ACC112 (cell line): ENCODE measurements at regions not wholly inside any gene's neighbourhood (a gene's known extent, or its start where the extent isn't known, plus 50 kb on each side); places are given as distances from the start of the nearest gene placed in this dataset.

ENCODE experiments used
- H2AFZ ChIP-seq: fragments of 200-600 bp; sonication (generic); one replicate; pipeline ENCODE4 v1.6.0; 2017; ENCODE audit warnings: antibody characterized with exemption, low read length; ENCODE audit not compliant: unreplicated experiment
- H3K27ac ChIP-seq: fragments of 200-600 bp; sonication (generic); 2 replicates; pipeline ENCODE4 v1.5.1; 2014; ENCODE audit warnings: low read depth, mild to moderate bottlenecking, antibody characterized with exemption, low read length, moderate library complexity
- H3K27me3 ChIP-seq: fragments of 200-600 bp; sonication (generic); 2 replicates; pipeline ENCODE4 v1.6.1; 2014; ENCODE audit warnings: mild to moderate bottlenecking, antibody characterized with exemption, low read length, moderate library complexity, mixed read lengths; ENCODE audit not compliant: insufficient read depth
- H3K36me3 ChIP-seq: fragments of 200-600 bp; sonication (generic); 2 replicates; pipeline ENCODE4 v1.6.1; 2016; ENCODE audit warnings: mild to moderate bottlenecking, antibody characterized with exemption, low read length, moderate library complexity, mixed read lengths; ENCODE audit not compliant: insufficient read depth
- H3K4me1 ChIP-seq: fragments of 200-600 bp; sonication (generic); one replicate; pipeline ENCODE4 v1.6.1; 2016; ENCODE audit warnings: low read length, mixed read lengths; ENCODE audit not compliant: insufficient read depth, unreplicated experiment, control insufficient read depth
- H3K4me3 ChIP-seq: fragments of 200-600 bp; sonication (generic); 2 replicates; pipeline ENCODE4 v1.5.1; 2014; ENCODE audit warnings: mild to moderate bottlenecking, low read depth, low read length
- H3K79me2 ChIP-seq: fragments of 200-600 bp; sonication (generic); one replicate; pipeline ENCODE4 v1.6.0; 2016; ENCODE audit warnings: low read length; ENCODE audit not compliant: control insufficient read depth, unreplicated experiment, insufficient read depth

DNA sequence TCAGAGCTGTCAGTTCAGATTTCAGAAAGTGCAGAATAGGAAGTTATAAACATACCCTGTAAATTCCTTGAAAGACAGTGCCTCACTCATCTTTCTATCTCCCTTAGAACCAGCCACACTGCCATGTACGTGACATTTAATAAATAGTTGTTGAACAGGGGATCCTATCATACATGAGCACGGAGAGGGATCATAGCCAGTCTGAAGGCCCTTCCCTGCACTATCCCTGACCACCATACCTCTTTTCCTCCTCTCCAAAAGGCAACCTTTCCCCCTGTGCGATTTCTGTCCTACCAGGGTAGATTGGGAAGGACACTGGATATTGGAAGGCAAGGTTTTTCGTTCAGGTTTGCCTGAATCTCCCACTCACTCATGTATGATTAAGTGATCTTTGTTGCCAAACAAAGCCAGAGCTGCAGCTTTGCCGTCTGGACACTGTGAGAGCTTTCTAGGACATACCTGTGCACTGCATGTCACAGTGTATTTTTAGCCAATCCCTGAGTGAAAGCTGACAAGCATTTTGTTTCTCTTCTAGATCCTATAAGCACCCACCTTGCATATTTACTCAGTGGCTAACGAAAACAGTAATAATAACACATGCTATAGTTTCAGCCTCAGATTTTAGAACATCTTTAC, 986.5 kb upstream of the WWC1 start:
- no peaks in the 10 kb centered on the region for H3K4me1 ChIP-seq
- no peak overlapping the region for H3K27ac ChIP-seq
- H3K36me3 ChIP-seq, result no peaks in the 10 kb centered on the region
- H3K79me2 ChIP-seq, result no peaks in the 10 kb centered on the region
- no peak overlapping the region for H3K4me3 ChIP-seq
- H3K27me3 ChIP-seq, result no peaks in the 10 kb centered on the region
- no peak overlapping the region for H2AFZ ChIP-seq

GRCh38 chr5:167305591-167306213, 985.7 kb upstream of the WWC1 start:
- no peak overlapping the region for H3K4me3 ChIP-seq
- no peaks in the 10 kb centered on the region for H3K4me1 ChIP-seq
- no peaks in the 10 kb centered on the region for H3K36me3 ChIP-seq
- no peak overlapping the region for H2AFZ ChIP-seq
- no peaks in the 10 kb centered on the region for H3K79me2 ChIP-seq
- H3K27ac ChIP-seq, result no peak overlapping the region
- no peaks in the 10 kb centered on the region for H3K27me3 ChIP-seq

GRCh38 chr5:167307042-167307441, 984.4 kb upstream of the WWC1 start:
- Histone ChIP-seq H2AFZ (no peak overlapping the region), H3K36me3 (no peaks in the 10 kb centered on the region), H3K27me3 (no peaks in the 10 kb centered on the region), H3K27ac (no peak overlapping the region), H3K4me3 (no peak overlapping the region), H3K79me2 (no peaks in the 10 kb centered on the region), H3K4me1 (no peaks in the 10 kb centered on the region)

DNA sequence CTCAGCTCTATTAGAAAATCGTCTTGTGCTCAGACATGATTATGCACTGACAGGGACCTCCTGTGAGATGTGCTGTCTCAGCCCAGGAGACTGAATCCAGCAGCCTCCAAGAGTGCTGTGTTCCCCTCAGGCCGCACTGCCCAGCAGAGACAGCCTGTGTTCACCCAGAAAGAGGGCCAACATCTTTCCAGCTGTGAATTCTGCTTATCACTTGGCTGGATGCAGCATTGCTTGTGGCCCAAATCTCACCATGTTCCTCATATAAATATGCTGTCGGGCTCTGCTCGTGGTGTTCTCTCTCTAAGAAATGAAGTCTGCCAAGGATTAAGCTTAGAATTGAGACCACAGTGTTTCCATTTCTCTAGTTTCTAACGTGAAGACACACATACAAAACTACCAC, 983.0 kb upstream of the WWC1 start:
- H2AFZ ChIP-seq, result no peak overlapping the region
- no peaks in the 10 kb centered on the region for H3K4me1 ChIP-seq
- H3K79me2 ChIP-seq, result no peaks in the 10 kb centered on the region
- H3K27me3 ChIP-seq, result no peaks in the 10 kb centered on the region
- H3K36me3 ChIP-seq, result no peaks in the 10 kb centered on the region
- no peak overlapping the region for H3K27ac ChIP-seq
- H3K4me3 ChIP-seq, result no peak overlapping the region

DNA sequence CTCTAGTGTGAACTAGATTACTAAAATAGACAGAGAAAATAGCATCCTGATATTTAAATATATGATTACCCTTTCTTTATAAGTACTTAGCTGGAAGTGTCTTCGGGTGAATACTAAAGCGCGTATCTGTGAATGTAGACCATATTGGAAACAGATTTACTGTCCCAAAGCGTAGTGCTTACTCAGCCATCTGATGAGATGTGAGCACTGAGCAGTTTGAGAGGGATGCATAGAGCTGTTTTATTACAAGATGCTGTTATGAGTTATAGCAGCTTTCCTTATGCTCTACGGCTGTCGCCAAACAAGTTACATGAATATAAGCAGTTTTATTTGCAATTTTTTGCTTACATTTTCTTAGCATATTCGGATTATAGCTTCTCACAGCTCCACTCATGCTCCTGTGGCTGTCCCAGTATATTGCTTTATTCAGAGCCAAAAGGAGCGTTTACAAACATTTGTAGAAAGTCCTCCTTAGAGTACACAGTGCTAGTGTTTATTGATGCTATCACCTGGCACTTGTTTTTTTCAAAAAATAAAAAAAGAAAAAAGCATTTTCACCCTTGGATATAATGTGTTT, 981.4 kb upstream of the WWC1 start:
- H2AFZ ChIP-seq, result no peak overlapping the region
- no peaks in the 10 kb centered on the region for H3K27me3 ChIP-seq
- no peaks in the 10 kb centered on the region for H3K36me3 ChIP-seq
- H3K79me2 ChIP-seq, result no peaks in the 10 kb centered on the region
- no peak overlapping the region for H3K27ac ChIP-seq
- no peaks in the 10 kb centered on the region for H3K4me1 ChIP-seq
- no peak overlapping the region for H3K4me3 ChIP-seq

GRCh38 chr5:167311340-167311739, 980.1 kb upstream of the WWC1 start:
- Histone ChIP-seq H2AFZ (no peak overlapping the region), H3K36me3 (no peaks in the 10 kb centered on the region), H3K27ac (no peak overlapping the region), H3K4me1 (no peaks in the 10 kb centered on the region), H3K4me3 (no peak overlapping the region), H3K27me3 (no peaks in the 10 kb centered on the region), H3K79me2 (no peaks in the 10 kb centered on the region)

- Histone ChIP-seq H3K4me1 (no peaks in the 10 kb centered on the region), H3K79me2 (no peaks in the 10 kb centered on the region), H2AFZ (no peak overlapping the region), H3K27ac (no peak overlapping the region), H3K4me3 (no peak overlapping the region), H3K36me3 (no peaks in the 10 kb centered on the region), H3K27me3 (no peaks in the 10 kb centered on the region)
Measured at GRCh38 chr5:167312225-167312624, 979.2 kb upstream of the WWC1 start.

DNA sequence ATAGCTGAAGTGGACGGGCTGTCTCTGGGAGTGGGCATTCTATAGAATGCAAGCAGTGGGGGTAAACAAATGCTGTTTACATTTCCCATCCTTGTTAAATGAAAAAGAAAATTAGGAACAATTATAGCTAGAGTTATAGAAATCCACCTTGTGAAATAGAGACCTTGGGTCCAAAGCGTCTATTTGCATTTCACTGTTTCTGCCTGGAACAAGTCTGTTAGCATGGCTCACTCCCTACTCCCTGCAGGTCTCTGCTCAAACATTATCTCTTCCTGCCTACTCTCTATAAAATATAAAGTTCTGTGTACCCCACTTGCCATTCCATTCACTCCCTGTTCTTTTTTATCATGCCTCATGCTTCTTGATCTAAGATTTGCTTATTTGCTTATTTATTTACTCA, 975.7 kb upstream of the WWC1 start:
- H3K4me3 ChIP-seq, result no peak overlapping the region
- H3K27ac ChIP-seq, result no peak overlapping the region
- H3K27me3 ChIP-seq, result no peaks in the 10 kb centered on the region

GRCh38 chr5:167317884-167318283, 973.6 kb upstream of the WWC1 start:
- Histone ChIP-seq H3K4me1 (no peaks in the 10 kb centered on the region), H3K36me3 (no peaks in the 10 kb centered on the region), H3K27ac (no peak overlapping the region), H3K79me2 (no peaks in the 10 kb centered on the region), H2AFZ (no peak overlapping the region), H3K27me3 (no peaks in the 10 kb centered on the region), H3K4me3 (no peak overlapping the region)

More for the DNA sequence above, 975.7 kb upstream of the WWC1 start:
- no peaks in the 10 kb centered on the region for H3K79me2 ChIP-seq
- H3K36me3 ChIP-seq, result no peaks in the 10 kb centered on the region
- H3K4me1 ChIP-seq, result no peaks in the 10 kb centered on the region
- no peak overlapping the region for H2AFZ ChIP-seq

DNA sequence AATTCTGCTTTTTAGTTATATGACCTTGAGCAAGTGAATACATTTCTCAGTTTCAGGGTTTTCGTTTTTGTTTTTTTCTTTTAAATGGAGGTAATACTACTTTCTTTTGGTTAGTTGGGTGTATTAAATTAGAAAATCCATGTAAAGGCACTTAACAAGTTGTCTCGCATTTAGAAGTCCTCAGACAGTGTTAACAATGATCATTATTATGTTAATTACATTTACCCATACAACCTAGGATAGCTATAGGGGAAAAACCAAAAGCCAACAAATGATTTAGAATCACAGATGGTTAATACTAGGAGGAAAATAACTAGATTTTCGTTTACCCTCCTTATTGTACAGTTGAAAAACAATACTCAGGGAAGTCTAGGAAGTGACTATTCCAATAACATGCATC, 972.2 kb upstream of the WWC1 start:
- no peaks in the 10 kb centered on the region for H3K27me3 ChIP-seq
- no peak overlapping the region for H3K4me3 ChIP-seq
- no peaks in the 10 kb centered on the region for H3K4me1 ChIP-seq
- no peak overlapping the region for H2AFZ ChIP-seq
- no peaks in the 10 kb centered on the region for H3K79me2 ChIP-seq
- no peaks in the 10 kb centered on the region for H3K36me3 ChIP-seq
- H3K27ac ChIP-seq, result no peak overlapping the region

- no peaks in the 10 kb centered on the region for H3K27me3 ChIP-seq
- no peaks in the 10 kb centered on the region for H3K79me2 ChIP-seq
- H3K4me3 ChIP-seq, result no peak overlapping the region
- H3K4me1 ChIP-seq, result no peaks in the 10 kb centered on the region
- no peak overlapping the region for H3K27ac ChIP-seq
- H3K36me3 ChIP-seq, result no peaks in the 10 kb centered on the region
- H2AFZ ChIP-seq, result no peak overlapping the region
Measured at GRCh38 chr5:167320019-167320418, 971.4 kb upstream of the WWC1 start.
